ENCODE measurements at regions not wholly inside any gene's neighbourhood (a gene's known extent, or its start where the extent isn't known, plus 50 kb on each side); places are given as distances from the start of the nearest gene placed in this dataset.

DNA sequence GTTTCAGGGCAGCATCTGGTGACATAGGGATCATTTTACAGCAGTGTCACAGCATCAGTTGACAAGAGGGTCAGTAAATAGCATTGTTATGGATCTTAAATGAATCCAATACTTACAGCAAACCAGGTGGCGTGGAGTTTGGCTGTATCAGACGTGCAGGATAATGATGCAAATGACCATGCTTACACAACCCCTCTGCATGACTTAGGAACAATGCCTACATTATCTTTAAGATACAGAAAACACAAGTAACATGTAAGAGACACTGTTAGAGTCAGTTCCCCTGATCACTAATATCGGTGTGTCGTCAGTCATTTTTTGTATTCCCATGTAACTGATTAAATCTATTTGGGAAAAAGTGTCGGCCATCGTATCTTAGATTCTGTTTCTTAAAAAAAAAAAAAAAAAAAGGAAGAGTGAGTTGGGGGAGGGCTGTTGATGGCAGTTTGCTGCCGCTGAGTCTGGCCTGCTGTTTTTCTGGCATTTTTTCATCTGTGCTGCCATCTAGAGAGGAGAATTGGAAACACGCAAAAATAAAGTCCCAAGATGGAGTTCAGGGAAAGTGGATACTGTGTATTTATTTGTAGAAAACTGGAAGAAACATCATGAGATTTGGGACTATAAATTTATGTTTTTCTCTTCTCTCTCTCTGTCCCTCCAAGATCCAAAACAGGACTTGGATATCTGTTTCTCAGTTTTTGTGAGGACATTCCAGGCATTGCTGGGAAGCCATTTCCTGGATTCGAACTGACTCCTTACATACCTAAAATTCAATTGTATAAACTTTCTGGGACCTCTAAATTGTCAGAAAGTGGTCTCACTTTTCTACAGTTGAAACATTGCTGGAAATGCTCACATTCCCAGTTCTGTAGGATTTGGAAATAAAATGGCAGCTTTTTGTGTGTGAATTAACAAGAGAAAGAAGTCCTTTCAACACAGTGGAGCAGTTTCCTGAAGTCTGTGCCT, 60.3 kb upstream of the AGPS start:
- H2AFZ ChIP-seq: peak overlapping the region; percentile 34; the same call in 1 of the 2 replicates
- TF ChIP-seq, protein P1, sequence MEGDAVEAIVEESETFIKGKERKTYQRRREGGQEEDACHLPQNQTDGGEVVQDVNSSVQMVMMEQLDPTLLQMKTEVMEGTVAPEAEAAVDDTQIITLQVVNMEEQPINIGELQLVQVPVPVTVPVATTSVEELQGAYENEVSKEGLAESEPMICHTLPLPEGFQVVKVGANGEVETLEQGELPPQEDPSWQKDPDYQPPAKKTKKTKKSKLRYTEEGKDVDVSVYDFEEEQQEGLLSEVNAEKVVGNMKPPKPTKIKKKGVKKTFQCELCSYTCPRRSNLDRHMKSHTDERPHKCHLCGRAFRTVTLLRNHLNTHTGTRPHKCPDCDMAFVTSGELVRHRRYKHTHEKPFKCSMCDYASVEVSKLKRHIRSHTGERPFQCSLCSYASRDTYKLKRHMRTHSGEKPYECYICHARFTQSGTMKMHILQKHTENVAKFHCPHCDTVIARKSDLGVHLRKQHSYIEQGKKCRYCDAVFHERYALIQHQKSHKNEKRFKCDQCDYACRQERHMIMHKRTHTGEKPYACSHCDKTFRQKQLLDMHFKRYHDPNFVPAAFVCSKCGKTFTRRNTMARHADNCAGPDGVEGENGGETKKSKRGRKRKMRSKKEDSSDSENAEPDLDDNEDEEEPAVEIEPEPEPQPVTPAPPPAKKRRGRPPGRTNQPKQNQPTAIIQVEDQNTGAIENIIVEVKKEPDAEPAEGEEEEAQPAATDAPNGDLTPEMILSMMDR (conservative IDR thresholded peaks at IDR 0.05; ENCODE audit: low read depth in 2 of 2): peak; percentile 76 to 79
- TF ChIP-seq STAT1 (IDR thresholded peaks at IDR 0.05; ENCODE audit: unreplicated experiment) (no peak), POLR2AphosphoS5 (IDR thresholded peaks at IDR 0.05; ENCODE audit: low read depth) (no peak), ZNF114 (CRISPR knock-in tag; IDR thresholded peaks at IDR 0.05) (no peak)
- TF ChIP-seq, protein P2, sequence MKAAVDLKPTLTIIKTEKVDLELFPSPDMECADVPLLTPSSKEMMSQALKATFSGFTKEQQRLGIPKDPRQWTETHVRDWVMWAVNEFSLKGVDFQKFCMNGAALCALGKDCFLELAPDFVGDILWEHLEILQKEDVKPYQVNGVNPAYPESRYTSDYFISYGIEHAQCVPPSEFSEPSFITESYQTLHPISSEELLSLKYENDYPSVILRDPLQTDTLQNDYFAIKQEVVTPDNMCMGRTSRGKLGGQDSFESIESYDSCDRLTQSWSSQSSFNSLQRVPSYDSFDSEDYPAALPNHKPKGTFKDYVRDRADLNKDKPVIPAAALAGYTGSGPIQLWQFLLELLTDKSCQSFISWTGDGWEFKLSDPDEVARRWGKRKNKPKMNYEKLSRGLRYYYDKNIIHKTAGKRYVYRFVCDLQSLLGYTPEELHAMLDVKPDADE (IDR thresholded peaks at IDR 0.05): no peak
- H3K9me2 ChIP-seq (ENCODE audit: insufficient read depth): no peaks in the 10 kb centered on the region
- no peak overlapping the region; the same call in 2 of the 3 replicates for H3K4me3 Mint-ChIP-seq
- no peaks in the 10 kb centered on the region for H3K27me3 Mint-ChIP-seq (ENCODE audit: insufficient read depth, low read depth, poor library complexity)
- H3K4me1 Mint-ChIP-seq: peaks cover 19% of the 10 kb centered on the region
- H3K36me3 ChIP-seq (ENCODE audit: insufficient read depth): no peaks in the 10 kb centered on the region
- no peaks in the 10 kb centered on the region for H3K27me3 ChIP-seq (ENCODE audit: insufficient read depth)
- ATAC-seq (peak; percentile 83), DNase-seq (ENCODE audit: low spot score) (peak; percentile 80)
- H3K79me2 ChIP-seq (replicated peaks; ENCODE audit: insufficient read depth): no peaks in the 10 kb centered on the region
- H3K27ac Mint-ChIP-seq: peak overlapping the region; percentile 92
- H3K4me1 ChIP-seq (ENCODE audit: insufficient read depth): peaks cover 10% of the 10 kb centered on the region; the same call in 1 of the 2 replicates
- peak overlapping the region; percentile 17; the same call in 1 of the 2 replicates for H3K4me3 ChIP-seq
- no peaks in the 10 kb centered on the region for H3F3A ChIP-seq (replicated peaks; ENCODE audit: low read depth)
- peak overlapping the region; percentile 14 for H3K4me2 ChIP-seq
- H3K9me3 Mint-ChIP-seq: no peaks in the 10 kb centered on the region
- H3K36me3 Mint-ChIP-seq (ENCODE audit: low read depth): no peaks in the 10 kb centered on the region
- no peaks in the 10 kb centered on the region for H4K20me1 ChIP-seq (replicated peaks; ENCODE audit: insufficient read depth)
- peak overlapping the region; percentile 41 for H3K27ac ChIP-seq (ENCODE audit: low read depth)

DNA sequence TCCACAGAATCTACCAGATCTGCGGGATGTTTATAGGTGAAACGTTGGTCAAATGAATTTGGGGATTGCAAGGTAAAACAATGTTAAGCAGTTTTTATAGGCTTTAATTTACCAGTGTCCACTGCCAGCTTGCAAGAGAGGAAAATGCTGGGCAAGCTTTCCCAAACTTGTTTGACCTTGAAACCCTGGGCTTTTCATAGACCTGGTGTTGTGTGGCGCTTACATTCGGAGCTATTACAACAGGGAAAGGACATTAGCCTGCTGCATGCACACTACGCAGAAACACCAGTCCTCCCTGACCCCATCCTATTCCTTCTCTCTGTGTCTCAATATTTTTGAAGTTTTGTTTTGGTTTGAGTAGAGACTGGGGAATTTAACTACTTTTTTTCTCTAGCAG, 59.6 kb upstream of the AGPS start:
- Histone ChIP-seq H4K20me1 (replicated peaks; ENCODE audit: insufficient read depth) (no peaks in the 10 kb centered on the region), H3K27ac (ENCODE audit: low read depth) (peak overlapping the region; percentile 41), H3K36me3 (ENCODE audit: insufficient read depth) (no peaks in the 10 kb centered on the region), H3K27me3 (ENCODE audit: insufficient read depth) (no peaks in the 10 kb centered on the region), H3K9me2 (ENCODE audit: insufficient read depth) (no peaks in the 10 kb centered on the region), H3K79me2 (replicated peaks; ENCODE audit: insufficient read depth) (no peaks in the 10 kb centered on the region), H3K4me1 (ENCODE audit: insufficient read depth) (peaks cover 10% of the 10 kb centered on the region; the same call in 1 of the 2 replicates), H3K4me2 (0 out of 2 replicates have a peak overlapping the region, but pooled peaks have one; percentile 14), H2AFZ (peak overlapping the region; percentile 34; the same call in 1 of the 2 replicates), H3F3A (replicated peaks; ENCODE audit: low read depth) (no peaks in the 10 kb centered on the region), H3K4me3 (no peak overlapping the region)
- Mint-ChIP-seq H3K27ac (peak overlapping the region; percentile 92), H3K9me3 (no peaks in the 10 kb centered on the region), H3K4me3 (no peak overlapping the region), H3K36me3 (ENCODE audit: low read depth) (no peaks in the 10 kb centered on the region), H3K4me1 (peaks cover 19% of the 10 kb centered on the region), H3K27me3 (ENCODE audit: insufficient read depth, low read depth, poor library complexity) (no peaks in the 10 kb centered on the region)
- DNase-seq (ENCODE audit: low spot score) (no peak), ATAC-seq (peak; percentile 14; the same call in 2 of the 3 replicates)
- no peak for TF ChIP-seq JUNB (IDR thresholded peaks at IDR 0.05; ENCODE audit: unreplicated experiment)
- TF ChIP-seq ZNF114 (CRISPR knock-in tag; IDR thresholded peaks at IDR 0.05): no peak
- TF ChIP-seq, protein P3, sequence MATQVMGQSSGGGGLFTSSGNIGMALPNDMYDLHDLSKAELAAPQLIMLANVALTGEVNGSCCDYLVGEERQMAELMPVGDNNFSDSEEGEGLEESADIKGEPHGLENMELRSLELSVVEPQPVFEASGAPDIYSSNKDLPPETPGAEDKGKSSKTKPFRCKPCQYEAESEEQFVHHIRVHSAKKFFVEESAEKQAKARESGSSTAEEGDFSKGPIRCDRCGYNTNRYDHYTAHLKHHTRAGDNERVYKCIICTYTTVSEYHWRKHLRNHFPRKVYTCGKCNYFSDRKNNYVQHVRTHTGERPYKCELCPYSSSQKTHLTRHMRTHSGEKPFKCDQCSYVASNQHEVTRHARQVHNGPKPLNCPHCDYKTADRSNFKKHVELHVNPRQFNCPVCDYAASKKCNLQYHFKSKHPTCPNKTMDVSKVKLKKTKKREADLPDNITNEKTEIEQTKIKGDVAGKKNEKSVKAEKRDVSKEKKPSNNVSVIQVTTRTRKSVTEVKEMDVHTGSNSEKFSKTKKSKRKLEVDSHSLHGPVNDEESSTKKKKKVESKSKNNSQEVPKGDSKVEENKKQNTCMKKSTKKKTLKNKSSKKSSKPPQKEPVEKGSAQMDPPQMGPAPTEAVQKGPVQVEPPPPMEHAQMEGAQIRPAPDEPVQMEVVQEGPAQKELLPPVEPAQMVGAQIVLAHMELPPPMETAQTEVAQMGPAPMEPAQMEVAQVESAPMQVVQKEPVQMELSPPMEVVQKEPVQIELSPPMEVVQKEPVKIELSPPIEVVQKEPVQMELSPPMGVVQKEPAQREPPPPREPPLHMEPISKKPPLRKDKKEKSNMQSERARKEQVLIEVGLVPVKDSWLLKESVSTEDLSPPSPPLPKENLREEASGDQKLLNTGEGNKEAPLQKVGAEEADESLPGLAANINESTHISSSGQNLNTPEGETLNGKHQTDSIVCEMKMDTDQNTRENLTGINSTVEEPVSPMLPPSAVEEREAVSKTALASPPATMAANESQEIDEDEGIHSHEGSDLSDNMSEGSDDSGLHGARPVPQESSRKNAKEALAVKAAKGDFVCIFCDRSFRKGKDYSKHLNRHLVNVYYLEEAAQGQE (IDR thresholded peaks at IDR 0.05; ENCODE audit: unreplicated experiment): no peak
- TF ChIP-seq POLR2AphosphoS5 (IDR thresholded peaks at IDR 0.05; ENCODE audit: low read depth): no peak
- TF ChIP-seq CREB1 (CRISPR knock-in tag; IDR thresholded peaks at IDR 0.05; ENCODE audit: low read depth): no peak
- TF ChIP-seq STAT1 (IDR thresholded peaks at IDR 0.05; ENCODE audit: unreplicated experiment): no peak
- TF ChIP-seq, protein P2 (IDR thresholded peaks at IDR 0.05): no peak
